Esophagus squamous epithelium (tissue), 4 donors: ENCODE measurements at regions not wholly inside any gene's neighbourhood (a gene's known extent, or its start where the extent isn't known, plus 50 kb on each side); places are given as distances from the start of the nearest gene placed in this dataset.

Source experiments
- POLR2A ChIP-seq, 4 donors: fragments of 450-650 bp; IDR thresholded peaks; one replicate each; pipeline ENCODE4 v1.6.1; 2017; ENCODE audit warnings: antibody characterized with exemption in 4 of 4, mild to moderate bottlenecking in 4 of 4, moderate library complexity in 3 of 4
- TF ChIP-seq, protein P1 (sequence below), 6 experiments: fragments of 450-650 bp in 4 of 6; fragments of 200-600 bp in 2 of 6; sonication (generic) in 2 of 6; IDR thresholded peaks; one replicate each; pipeline ENCODE4 v1.5.1; 2016 to 2019; ENCODE audit warnings: antibody characterized with exemption in 6 of 6, mild to moderate bottlenecking in 4 of 6, moderate library complexity in 4 of 6

DNA sequence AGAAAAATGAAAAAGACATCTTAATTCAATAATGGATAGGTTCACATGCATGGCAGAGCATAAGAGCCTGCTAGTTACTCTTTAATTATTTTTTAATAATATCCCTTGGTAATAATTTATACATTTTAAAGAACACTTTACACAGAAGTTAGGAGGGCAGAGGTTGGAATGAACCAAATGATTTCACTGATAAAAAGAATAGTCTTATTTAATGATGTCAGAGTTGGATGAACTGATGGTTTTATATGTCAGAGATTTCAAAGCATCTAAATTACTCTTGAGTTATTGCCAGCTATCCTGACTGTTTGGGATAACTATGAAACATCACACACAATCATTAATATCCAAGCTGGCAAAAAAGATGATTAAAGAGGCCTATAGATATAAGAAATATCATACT is 244.8 kb downstream of the CSNK1G3 start:
- TF ChIP-seq, protein P1, sequence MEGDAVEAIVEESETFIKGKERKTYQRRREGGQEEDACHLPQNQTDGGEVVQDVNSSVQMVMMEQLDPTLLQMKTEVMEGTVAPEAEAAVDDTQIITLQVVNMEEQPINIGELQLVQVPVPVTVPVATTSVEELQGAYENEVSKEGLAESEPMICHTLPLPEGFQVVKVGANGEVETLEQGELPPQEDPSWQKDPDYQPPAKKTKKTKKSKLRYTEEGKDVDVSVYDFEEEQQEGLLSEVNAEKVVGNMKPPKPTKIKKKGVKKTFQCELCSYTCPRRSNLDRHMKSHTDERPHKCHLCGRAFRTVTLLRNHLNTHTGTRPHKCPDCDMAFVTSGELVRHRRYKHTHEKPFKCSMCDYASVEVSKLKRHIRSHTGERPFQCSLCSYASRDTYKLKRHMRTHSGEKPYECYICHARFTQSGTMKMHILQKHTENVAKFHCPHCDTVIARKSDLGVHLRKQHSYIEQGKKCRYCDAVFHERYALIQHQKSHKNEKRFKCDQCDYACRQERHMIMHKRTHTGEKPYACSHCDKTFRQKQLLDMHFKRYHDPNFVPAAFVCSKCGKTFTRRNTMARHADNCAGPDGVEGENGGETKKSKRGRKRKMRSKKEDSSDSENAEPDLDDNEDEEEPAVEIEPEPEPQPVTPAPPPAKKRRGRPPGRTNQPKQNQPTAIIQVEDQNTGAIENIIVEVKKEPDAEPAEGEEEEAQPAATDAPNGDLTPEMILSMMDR (IDR thresholded peaks at IDR 0.05), result no peak
- TF ChIP-seq POLR2A (IDR thresholded peaks at IDR 0.05), result no peak
